WTC11 (cell line): ENCODE measurements at regions not wholly inside any gene's neighbourhood (a gene's known extent, or its start where the extent isn't known, plus 50 kb on each side); places are given as distances from the start of the nearest gene placed in this dataset.

Source experiments
- ATAC-seq: fragments of 200-7000 bp; cut with Tn5 transposase; 2 replicates; pipeline ENCODE4 v1.10.0; 2021; ENCODE audit warnings: mild to moderate bottlenecking, moderate library complexity
- CTCF ChIA-PET: fragments of 300-600 bp; sonication (Branson Sonifier 250); formaldehyde crosslinking; loops from one replicate; lab custom pipeline; 2021; ENCODE audit warnings: antibody characterized with exemption; lab: Charles Lee
- POLR2A ChIA-PET: fragments of 350-600 bp; sonication (Branson Sonifier 250); formaldehyde crosslinking; loops from one replicate; lab custom pipeline; 2021; ENCODE audit warnings: antibody characterized with exemption; lab: Charles Lee
- DNase-seq: peaks from one replicate; pipeline ENCODE4 v3.0.0; 2021; ENCODE audit warnings: low spot score
- H3K27ac Mint-ChIP-seq: 2 replicates; pipeline ENCODE4 v1.8.0; 2021; ENCODE audit warnings: mixed read lengths
- H3K27me3 Mint-ChIP-seq: 2 replicates; pipeline ENCODE4 v1.8.0; 2021; ENCODE audit warnings: low read depth, mild to moderate bottlenecking, moderate library complexity, mixed read lengths
- H3K36me3 Mint-ChIP-seq: 2 replicates; pipeline ENCODE4 v1.8.0; 2021; ENCODE audit warnings: mixed read lengths
- H3K4me1 Mint-ChIP-seq: 2 replicates; pipeline ENCODE4 v1.8.0; 2022; ENCODE audit warnings: mixed read lengths
- H3K4me3 Mint-ChIP-seq: 2 replicates; pipeline ENCODE4 v1.8.0; 2021; ENCODE audit warnings: mild to moderate bottlenecking, moderate library complexity, mixed read lengths
- H3K9me3 Mint-ChIP-seq: 2 replicates; pipeline ENCODE4 v1.8.0; 2021; ENCODE audit warnings: mixed read lengths
- ATF1 ChIP-seq: sonication (generic); formaldehyde crosslinking; IDR thresholded peaks from 2 replicates; pipeline ENCODE4 v1.8.1; 2023; ENCODE audit warnings: mild to moderate bottlenecking, moderate library complexity, missing genetic modification reagents
- CREB1 ChIP-seq: sonication (generic); formaldehyde crosslinking; IDR thresholded peaks from 2 replicates; pipeline ENCODE4 v1.8.0; 2023; ENCODE audit warnings: mild to moderate bottlenecking, missing genetic modification reagents
- ERG ChIP-seq: fragments of 250-450 bp; sonication (Bioruptor Pico); IDR thresholded peaks from 2 replicates; pipeline ENCODE4 v1.8.0; 2021; ENCODE audit warnings: mild to moderate bottlenecking
- FOXP4 ChIP-seq: sonication (generic); formaldehyde crosslinking; IDR thresholded peaks from 2 replicates; pipeline ENCODE4 v1.8.0; 2022; ENCODE audit warnings: mild to moderate bottlenecking, missing genetic modification reagents
- GRHL2 ChIP-seq: fragments of 250-450 bp; sonication (Bioruptor Pico); IDR thresholded peaks from 2 replicates; pipeline ENCODE4 v1.8.0; 2022; ENCODE audit warnings: mild to moderate bottlenecking, moderate library complexity; ENCODE audit not compliant: insufficient replicate concordance, severe bottlenecking
- HMGA2 ChIP-seq: fragments of 250-450 bp; sonication (Bioruptor Pico); IDR thresholded peaks from 2 replicates; pipeline ENCODE4 v1.4.0; 2021; ENCODE audit warnings: mild to moderate bottlenecking, moderate library complexity
- KAT7 ChIP-seq: sonication (generic); formaldehyde crosslinking; IDR thresholded peaks from 2 replicates; pipeline ENCODE4 v1.8.1; 2023; ENCODE audit warnings: missing genetic modification reagents, mild to moderate bottlenecking, borderline replicate concordance
- NFATC4 ChIP-seq: fragments of 250-450 bp; sonication (Bioruptor Pico); IDR thresholded peaks from 2 replicates; pipeline ENCODE4 v1.9.0; 2021; ENCODE audit warnings: mild to moderate bottlenecking
- NFE2L1 ChIP-seq: sonication (generic); formaldehyde crosslinking; IDR thresholded peaks from 2 replicates; pipeline ENCODE4 v1.8.1; 2023; ENCODE audit warnings: missing genetic modification reagents
- NR3C1 ChIP-seq: sonication (generic); formaldehyde crosslinking; conservative IDR thresholded peaks from 2 replicates; pipeline ENCODE4 v1.8.1; 2023; ENCODE audit warnings: low read depth, mild to moderate bottlenecking, missing genetic modification reagents
- OVOL2 ChIP-seq: fragments of 250-450 bp; sonication (Bioruptor Pico); IDR thresholded peaks from 2 replicates; pipeline ENCODE4 v1.9.0; 2021; ENCODE audit warnings: mild to moderate bottlenecking, borderline replicate concordance
- SMAD4 ChIP-seq: sonication (generic); formaldehyde crosslinking; IDR thresholded peaks from 2 replicates; pipeline ENCODE4 v1.8.0; 2022; ENCODE audit warnings: mild to moderate bottlenecking, missing genetic modification reagents
- SOX15 ChIP-seq: fragments of 250-450 bp; sonication (Bioruptor Pico); IDR thresholded peaks from 2 replicates; pipeline ENCODE4 v1.9.0; 2021; ENCODE audit warnings: mild to moderate bottlenecking
- TEAD1 ChIP-seq: sonication (generic); formaldehyde crosslinking; IDR thresholded peaks from 2 replicates; pipeline ENCODE4 v1.8.0; 2022; ENCODE audit warnings: mild to moderate bottlenecking, missing genetic modification reagents
- TP53 ChIP-seq: sonication (generic); formaldehyde crosslinking; IDR thresholded peaks from 2 replicates; pipeline ENCODE4 v1.8.1; 2023; ENCODE audit warnings: mild to moderate bottlenecking, missing genetic modification reagents
- ZNF121 ChIP-seq: sonication (generic); formaldehyde crosslinking; IDR thresholded peaks from 2 replicates; pipeline ENCODE4 v1.8.0; 2023; ENCODE audit warnings: missing genetic modification reagents
- ZNF232 ChIP-seq: sonication (generic); formaldehyde crosslinking; IDR thresholded peaks from 2 replicates; pipeline ENCODE4 v1.8.0; 2022; ENCODE audit warnings: mild to moderate bottlenecking, missing genetic modification reagents
- ZNF263 ChIP-seq: sonication (generic); formaldehyde crosslinking; IDR thresholded peaks from 2 replicates; pipeline ENCODE4 v1.8.1; 2022; ENCODE audit warnings: low read depth, mild to moderate bottlenecking, moderate library complexity, missing genetic modification reagents
- ZNF416 ChIP-seq: fragments of 250-450 bp; sonication (Bioruptor Pico); IDR thresholded peaks from 2 replicates; pipeline ENCODE4 v1.9.0; 2021; ENCODE audit warnings: mild to moderate bottlenecking, inconsistent platforms
- ZNF512 ChIP-seq: sonication (generic); formaldehyde crosslinking; IDR thresholded peaks from 2 replicates; pipeline ENCODE4 v1.8.1; 2022; ENCODE audit warnings: missing genetic modification reagents, borderline replicate concordance
- ZNF671 ChIP-seq: fragments of 250-450 bp; sonication (Bioruptor Pico); IDR thresholded peaks from 2 replicates; pipeline ENCODE4 v1.8.0; 2021; ENCODE audit warnings: mild to moderate bottlenecking
- TF ChIP-seq, protein P1 (sequence below): sonication (generic); formaldehyde crosslinking; IDR thresholded peaks from 2 replicates; pipeline ENCODE4 v1.8.1; 2022; ENCODE audit warnings: mild to moderate bottlenecking, missing genetic modification reagents, moderate library complexity, borderline replicate concordance
- TF ChIP-seq, protein P2 (sequence below): sonication (generic); formaldehyde crosslinking; IDR thresholded peaks from 2 replicates; pipeline ENCODE4 v1.8.1; 2023; ENCODE audit warnings: mild to moderate bottlenecking, missing genetic modification reagents, moderate library complexity

GRCh38 chr2:187853381-187853791, 299.2 kb upstream of the TFPI start:
- Mint-ChIP-seq H3K27me3 (no peaks in the 10 kb centered on the region; the same call in 1 of the 2 replicates), H3K27ac (no peak overlapping the region), H3K9me3 (no peaks in the 10 kb centered on the region), H3K4me1 (peaks cover 4% of the 10 kb centered on the region; the same call in 1 of the 2 replicates), H3K4me3 (no peak overlapping the region), H3K36me3 (no peaks in the 10 kb centered on the region)
- CTCF ChIA-PET, result no interaction called here
- POLR2A ChIA-PET, result no interaction called here
- no peak for TF ChIP-seq ERG (CRISPR knock-in tag)
- TF ChIP-seq SMAD4 (CRISPR knock-in tag), result no peak
- TF ChIP-seq TP53, result no peak
- ATAC-seq, result no peak
- no peak for DNase-seq

DNA sequence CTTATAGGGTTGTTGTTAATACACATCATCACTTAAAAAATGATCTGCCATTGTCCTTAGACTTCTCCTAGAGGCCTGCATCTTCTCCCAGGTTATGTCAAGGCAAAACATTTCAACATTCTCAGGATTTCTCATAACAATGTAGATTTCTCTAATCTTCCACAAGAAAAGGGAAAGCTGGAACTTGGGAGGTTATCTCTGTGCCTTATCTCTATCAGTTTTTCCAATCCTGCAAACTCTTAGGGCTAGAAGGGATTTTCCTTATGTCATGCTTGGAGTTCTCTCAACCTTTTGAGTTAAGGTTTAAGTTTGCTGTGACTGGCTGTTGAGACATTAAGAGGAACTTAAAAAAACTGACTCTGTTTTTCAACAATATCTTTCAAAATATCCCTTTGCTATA, 300.6 kb upstream of the TFPI start:
- no peaks in the 10 kb centered on the region for H3K36me3 Mint-ChIP-seq
- no peak overlapping the region for H3K27ac Mint-ChIP-seq
- H3K4me3 Mint-ChIP-seq, result no peak overlapping the region
- POLR2A ChIA-PET, result no interaction called here
- CTCF ChIA-PET, result interaction anchor here (0.7 kb wide), 1 partner anchor 188 kb away, joined by 3 read pairs; no protein-coding TSS in a partner anchor
- H3K4me1 Mint-ChIP-seq, result no peaks in the 10 kb centered on the region
- no peaks in the 10 kb centered on the region; the same call in 1 of the 2 replicates for H3K27me3 Mint-ChIP-seq
- DNase-seq, result no peak
- no peak for ATAC-seq
- H3K9me3 Mint-ChIP-seq, result no peaks in the 10 kb centered on the region
- TF ChIP-seq HMGA2 (CRISPR knock-in tag) (no peak), ZNF416 (CRISPR knock-in tag) (no peak), GRHL2 (CRISPR knock-in tag) (no peak)

DNA sequence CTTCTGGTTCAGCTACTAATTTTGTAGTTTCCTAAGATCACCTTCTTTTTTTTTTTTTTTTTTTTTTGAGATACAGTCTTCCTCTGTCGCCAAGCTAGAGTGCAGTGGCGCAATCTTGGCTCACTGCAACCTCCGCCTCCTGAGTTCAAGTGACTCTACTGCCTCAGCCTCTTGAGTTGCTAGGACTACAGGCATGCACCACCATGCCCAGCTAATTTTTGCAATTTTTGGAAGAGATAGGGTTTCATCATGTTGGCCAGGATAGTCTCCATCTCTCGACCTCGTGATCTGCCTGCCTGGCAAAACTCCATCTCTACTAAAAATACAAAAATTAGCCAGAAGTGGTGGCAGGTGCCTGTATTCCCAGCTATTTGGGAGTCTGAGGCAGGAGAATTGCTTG, 301.5 kb upstream of the TFPI start:
- POLR2A ChIA-PET, result no interaction called here

GRCh38 chr2:187857826-187858225, 303.6 kb upstream of the TFPI start:
- Mint-ChIP-seq H3K9me3 (no peaks in the 10 kb centered on the region), H3K36me3 (no peaks in the 10 kb centered on the region), H3K4me3 (no peak overlapping the region), H3K27me3 (no peaks in the 10 kb centered on the region; the same call in 1 of the 2 replicates), H3K27ac (no peak overlapping the region), H3K4me1 (no peaks in the 10 kb centered on the region)
- DNase-seq (no peak), ATAC-seq (no peak)
- ChIA-PET POLR2A (no interaction called here), CTCF (no interaction called here)
- TF ChIP-seq TEAD1 (CRISPR knock-in tag) (no peak), CREB1 (CRISPR knock-in tag) (no peak), ZNF512 (no peak), NR3C1 (CRISPR knock-in tag) (no peak), SMAD4 (CRISPR knock-in tag) (no peak), FOXP4 (CRISPR knock-in tag) (no peak), ZNF671 (CRISPR knock-in tag) (no peak), SOX15 (CRISPR knock-in tag) (no peak), ZNF232 (CRISPR knock-in tag) (no peak), ZNF121 (CRISPR knock-in tag) (no peak), NFE2L1 (no peak)
- TF ChIP-seq, protein P1, sequence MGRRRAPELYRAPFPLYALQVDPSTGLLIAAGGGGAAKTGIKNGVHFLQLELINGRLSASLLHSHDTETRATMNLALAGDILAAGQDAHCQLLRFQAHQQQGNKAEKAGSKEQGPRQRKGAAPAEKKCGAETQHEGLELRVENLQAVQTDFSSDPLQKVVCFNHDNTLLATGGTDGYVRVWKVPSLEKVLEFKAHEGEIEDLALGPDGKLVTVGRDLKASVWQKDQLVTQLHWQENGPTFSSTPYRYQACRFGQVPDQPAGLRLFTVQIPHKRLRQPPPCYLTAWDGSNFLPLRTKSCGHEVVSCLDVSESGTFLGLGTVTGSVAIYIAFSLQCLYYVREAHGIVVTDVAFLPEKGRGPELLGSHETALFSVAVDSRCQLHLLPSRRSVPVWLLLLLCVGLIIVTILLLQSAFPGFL (CRISPR knock-in tag), result no peak
- TF ChIP-seq, protein P2, sequence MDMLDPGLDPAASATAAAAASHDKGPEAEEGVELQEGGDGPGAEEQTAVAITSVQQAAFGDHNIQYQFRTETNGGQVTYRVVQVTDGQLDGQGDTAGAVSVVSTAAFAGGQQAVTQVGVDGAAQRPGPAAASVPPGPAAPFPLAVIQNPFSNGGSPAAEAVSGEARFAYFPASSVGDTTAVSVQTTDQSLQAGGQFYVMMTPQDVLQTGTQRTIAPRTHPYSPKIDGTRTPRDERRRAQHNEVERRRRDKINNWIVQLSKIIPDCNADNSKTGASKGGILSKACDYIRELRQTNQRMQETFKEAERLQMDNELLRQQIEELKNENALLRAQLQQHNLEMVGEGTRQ (CRISPR knock-in tag), result no peak

More for the DNA sequence above, 301.5 kb upstream of the TFPI start:
- Mint-ChIP-seq H3K27me3 (no peaks in the 10 kb centered on the region; the same call in 1 of the 2 replicates), H3K9me3 (no peaks in the 10 kb centered on the region), H3K36me3 (no peaks in the 10 kb centered on the region), H3K27ac (no peak overlapping the region), H3K4me1 (no peaks in the 10 kb centered on the region), H3K4me3 (no peak overlapping the region)
- CTCF ChIA-PET, result interaction anchor here (0.7 kb wide), 1 partner anchor 189 kb away, joined by 3 read pairs; no protein-coding TSS in a partner anchor
- TF ChIP-seq KAT7 (CRISPR knock-in tag) (no peak), HMGA2 (CRISPR knock-in tag) (no peak), TP53 (no peak), NR3C1 (CRISPR knock-in tag) (no peak), OVOL2 (CRISPR knock-in tag) (no peak), ZNF263 (CRISPR knock-in tag) (no peak), ATF1 (no peak), NFATC4 (CRISPR knock-in tag) (no peak)
- DNase-seq (no peak), ATAC-seq (no peak)
